PC-3 (cell line): ENCODE measurements at regions not wholly inside any gene's neighbourhood (a gene's known extent, or its start where the extent isn't known, plus 50 kb on each side); places are given as distances from the start of the nearest gene placed in this dataset.

Experiments used
- ATAC-seq: fragments of 200-7000 bp; cut with Tn5 transposase; 2 replicates; pipeline ENCODE4 v1.9.1; 2020; ENCODE audit warnings: mild to moderate bottlenecking, moderate library complexity
- BruUV-seq: library from RNA; stranded (reverse); fragments of 400-500 nt; replicated peaks from 2 replicates; lab custom pipeline; 2021; lab: Mats Ljungman, UMichigan
- CTCF ChIA-PET: fragments of 300-600 bp; sonication (Branson Sonifier 250); formaldehyde crosslinking; loops from one replicate; lab custom pipeline; 2022; ENCODE audit warnings: antibody characterized with exemption; lab: Charles Lee
- POLR2A ChIA-PET: fragments of 300-600 bp; sonication (Branson Sonifier 250); formaldehyde crosslinking; loops from one replicate; lab custom pipeline; 2022; ENCODE audit warnings: antibody characterized with exemption; ENCODE audit not compliant: unreplicated experiment; lab: Charles Lee
- DNase-seq: peaks from one replicate; pipeline ENCODE4 v3.0.0-alpha.2; 2015
- H2AFZ ChIP-seq: fragments of 300-600 bp; sonication (generic); 2 replicates; pipeline ENCODE4 v1.6.0; 2016; ENCODE audit warnings: antibody characterized with exemption, low read length
- H3F3A ChIP-seq: fragments of 300-600 bp; sonication (generic); one replicate; pipeline ENCODE4 v1.6.0; 2017; ENCODE audit warnings: antibody characterized with exemption, low read length, control low read depth, mild to moderate bottlenecking; ENCODE audit not compliant: unreplicated experiment
- H3K27ac ChIP-seq: fragments of 300-600 bp; sonication (generic); 2 replicates; pipeline ENCODE4 v1.5.1; 2016; ENCODE audit warnings: mild to moderate bottlenecking, low read length
- H3K27me3 ChIP-seq: fragments of 300-600 bp; sonication (generic); 2 replicates; pipeline ENCODE4 v1.6.1; 2016; ENCODE audit warnings: low read length, mixed read lengths
- H3K36me3 ChIP-seq: fragments of 300-600 bp; sonication (generic); 2 replicates; pipeline ENCODE4 v1.6.1; 2016; ENCODE audit warnings: low read depth, mixed run types, low read length, mixed read lengths
- H3K4me1 ChIP-seq: fragments of 300-600 bp; sonication (generic); 2 replicates; pipeline ENCODE4 v1.5.1; 2016; ENCODE audit warnings: low read length; ENCODE audit not compliant: insufficient read depth
- H3K4me2 ChIP-seq: fragments of 300-600 bp; sonication (generic); 2 replicates; pipeline ENCODE4 v1.6.0; 2016; ENCODE audit warnings: low read length
- H3K4me3 ChIP-seq: fragments of 300-600 bp; sonication (generic); 2 replicates; pipeline ENCODE4 v1.5.1; 2016; ENCODE audit warnings: mild to moderate bottlenecking, low read length, mixed read lengths
- H3K79me2 ChIP-seq: fragments of 300-600 bp; sonication (generic); 2 replicates; pipeline ENCODE4 v1.6.1; 2017; ENCODE audit warnings: low read length, mixed read lengths
- H3K9ac ChIP-seq: fragments of 300-600 bp; sonication (generic); 2 replicates; pipeline ENCODE4 v1.6.0; 2016; ENCODE audit warnings: mild to moderate bottlenecking, low read length
- H3K9me2 ChIP-seq: fragments of 300-600 bp; sonication (generic); replicated peaks from 2 replicates; pipeline ENCODE4 v1.6.1; 2016; ENCODE audit warnings: mixed run types, low read length, mixed read lengths
- H3K9me3 ChIP-seq: fragments of 300-600 bp; sonication (generic); 2 replicates; pipeline ENCODE4 v1.6.1; 2016; ENCODE audit warnings: low read length, mixed read lengths
- H4K20me1 ChIP-seq: fragments of 300-600 bp; sonication (generic); 2 replicates; pipeline ENCODE4 v1.6.1; 2016; ENCODE audit warnings: low read length, mixed read lengths
- CTCF ChIP-seq: fragments of 300-600 bp; sonication (generic); conservative IDR thresholded peaks from 2 replicates; pipeline ENCODE4 v1.5.1; 2017; ENCODE audit warnings: antibody characterized with exemption, low read depth, mild to moderate bottlenecking, low read length
- EZH2 ChIP-seq: fragments of 300-600 bp; sonication (generic); IDR thresholded peaks from one replicate; pipeline ENCODE4 v1.6.1; 2017; ENCODE audit warnings: antibody characterized with exemption, mild to moderate bottlenecking, low read length; ENCODE audit not compliant: unreplicated experiment
- EZH2phosphoT487 ChIP-seq: fragments of 300-600 bp; sonication (generic); IDR thresholded peaks from 2 replicates; pipeline ENCODE4 v1.6.1; 2018; ENCODE audit warnings: mild to moderate bottlenecking, antibody characterized with exemption, low read length, borderline replicate concordance
- intact Hi-C: fragments of 100-400 bp; cut with micrococcal nuclease; formaldehyde crosslinking; loops from 2 replicates; pipeline ENCODE4 v1.9.0; 2023

DNA sequence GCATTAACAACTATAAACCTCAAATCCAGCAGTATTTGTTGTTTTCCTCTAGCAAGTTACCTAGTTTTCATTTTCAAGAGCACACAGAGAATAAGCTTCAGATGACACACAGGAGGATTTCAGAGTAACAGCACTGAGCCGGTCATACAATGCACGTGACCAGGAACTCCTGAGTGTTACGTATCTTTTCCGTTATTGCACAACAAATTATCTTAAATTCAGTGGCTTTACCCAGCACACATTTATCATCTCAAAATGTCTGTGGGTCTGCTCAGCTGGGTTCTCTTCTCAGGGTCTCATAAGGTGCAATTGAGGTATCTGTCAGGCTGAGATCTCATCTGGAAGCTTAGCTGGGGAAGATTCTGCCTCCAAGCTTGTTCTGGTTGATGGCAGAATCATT lies 379.5 kb upstream of the KLHL29 start:
- Histone ChIP-seq H3K4me3 (no peak overlapping the region), H3K27me3 (no peaks in the 10 kb centered on the region), H2AFZ (no peak overlapping the region), H3K4me2 (no peak overlapping the region), H4K20me1 (no peaks in the 10 kb centered on the region), H3K4me1 (no peaks in the 10 kb centered on the region), H3K36me3 (no peaks in the 10 kb centered on the region), H3K9ac (no peak overlapping the region), H3K9me2 (no peaks in the 10 kb centered on the region), H3F3A (no peaks in the 10 kb centered on the region), H3K79me2 (no peaks in the 10 kb centered on the region), H3K9me3 (no peaks in the 10 kb centered on the region), H3K27ac (no peak overlapping the region)
- intact Hi-C loops: no loop called here
- POLR2A ChIA-PET: no interaction called here
- BruUV-seq: no TSS peak
- ATAC-seq (no peak), DNase-seq (no peak)
- CTCF ChIA-PET: no interaction called here
- TF ChIP-seq EZH2 (no peak), EZH2phosphoT487 (no peak), CTCF (no peak)

DNA sequence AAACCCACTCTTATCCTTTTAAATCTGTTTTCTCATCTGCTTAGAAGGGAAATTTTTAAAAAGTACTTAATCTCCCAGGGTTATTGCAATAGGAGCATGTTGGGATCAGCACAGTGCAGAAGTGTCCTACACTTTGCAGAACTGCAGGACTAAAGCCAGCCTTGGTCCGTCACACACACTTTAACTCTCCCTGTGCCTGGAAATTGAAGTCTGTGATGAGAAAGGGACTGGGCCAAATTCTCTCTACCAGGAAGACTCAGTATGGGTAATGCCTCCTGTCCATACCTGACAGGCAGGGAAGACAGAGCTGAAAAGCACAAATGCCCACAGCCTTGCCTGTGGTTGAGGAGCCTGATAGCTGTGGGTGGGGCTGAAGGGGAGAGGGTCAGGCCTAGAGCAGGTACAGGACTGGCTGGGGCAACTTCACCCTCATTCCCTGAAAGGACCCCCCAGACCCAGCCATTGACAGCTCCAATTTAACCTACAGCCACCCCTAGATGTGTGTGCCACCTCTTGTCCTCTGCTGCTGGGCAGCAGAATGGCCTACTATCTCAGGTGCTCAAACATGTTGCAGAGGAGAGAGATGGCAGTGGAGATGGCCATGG lies 377.2 kb upstream of the KLHL29 start:
- DNase-seq (no peak), ATAC-seq (no peak)
- H3K9ac ChIP-seq: no peak overlapping the region
- no peaks in the 10 kb centered on the region for H3K4me1 ChIP-seq
- H3K9me3 ChIP-seq: 0 out of 2 replicates have a peak, but pooled peaks cover 4% of the 10 kb centered on the region
- H3K27ac ChIP-seq: no peak overlapping the region
- no peaks in the 10 kb centered on the region for H3K79me2 ChIP-seq
- no peak overlapping the region for H2AFZ ChIP-seq
- BruUV-seq: no TSS peak
- H3K4me2 ChIP-seq: no peak overlapping the region
- CTCF ChIA-PET: no interaction called here
- H3K36me3 ChIP-seq: no peaks in the 10 kb centered on the region
- no peaks in the 10 kb centered on the region for H3K27me3 ChIP-seq
- H4K20me1 ChIP-seq: no peaks in the 10 kb centered on the region
- no peaks in the 10 kb centered on the region for H3K9me2 ChIP-seq
- intact Hi-C loops: no loop called here
- H3K4me3 ChIP-seq: no peak overlapping the region
- POLR2A ChIA-PET: no interaction called here
- TF ChIP-seq EZH2phosphoT487: no peak
- TF ChIP-seq EZH2: no peak
- no peak for TF ChIP-seq CTCF
- no peaks in the 10 kb centered on the region for H3F3A ChIP-seq

DNA sequence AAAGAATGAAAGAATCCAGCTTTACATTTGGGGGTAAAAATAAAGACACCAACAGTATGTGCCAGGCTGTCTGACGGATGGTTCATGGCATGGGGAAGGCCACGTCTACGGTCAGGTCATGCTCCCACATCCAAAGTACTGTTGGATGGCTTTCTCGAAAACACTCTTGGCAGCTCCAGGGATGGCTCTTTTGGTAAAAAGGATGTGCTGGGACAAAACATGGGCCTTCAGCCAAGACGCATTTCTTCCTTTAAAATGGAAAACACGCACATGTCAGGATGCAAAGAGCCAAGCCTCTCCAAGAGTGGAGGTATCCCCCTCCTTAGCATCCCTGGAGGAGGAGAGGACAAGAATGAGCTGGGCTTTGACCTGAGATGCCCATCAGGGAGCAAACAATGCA lies 376.5 kb upstream of the KLHL29 start:
- H3K4me3 ChIP-seq: no peak overlapping the region
- ChIA-PET CTCF (no interaction called here), POLR2A (no interaction called here)

More for the DNA sequence above, 376.5 kb upstream of the KLHL29 start:
- TF ChIP-seq EZH2: no peak
- no peak for TF ChIP-seq EZH2phosphoT487
- TF ChIP-seq CTCF: no peak
- DNase-seq (no peak), ATAC-seq (no peak)
- H4K20me1 ChIP-seq: no peaks in the 10 kb centered on the region
- no peaks in the 10 kb centered on the region for H3K9me2 ChIP-seq
- no peak overlapping the region for H2AFZ ChIP-seq
- no peak overlapping the region for H3K27ac ChIP-seq
- H3K9ac ChIP-seq: no peak overlapping the region
- H3F3A ChIP-seq: no peaks in the 10 kb centered on the region
- no peaks in the 10 kb centered on the region for H3K79me2 ChIP-seq
- H3K27me3 ChIP-seq: no peaks in the 10 kb centered on the region
- intact Hi-C loops: no loop called here
- no peak overlapping the region for H3K4me2 ChIP-seq
- no peaks in the 10 kb centered on the region for H3K36me3 ChIP-seq
- no TSS peak for BruUV-seq
- no peaks in the 10 kb centered on the region for H3K4me1 ChIP-seq
- 0 out of 2 replicates have a peak, but pooled peaks cover 4% of the 10 kb centered on the region for H3K9me3 ChIP-seq
